GM12872 (cell line): ENCODE measurements at regions not wholly inside any gene's neighbourhood (a gene's known extent, or its start where the extent isn't known, plus 50 kb on each side); places are given as distances from the start of the nearest gene placed in this dataset.

Source experiments
- TF ChIP-seq, protein P1 (sequence below): IDR thresholded peaks from 3 replicates; pipeline ENCODE4 v1.5.1; 2011; ENCODE audit warnings: low read depth, mild to moderate bottlenecking, low read length, moderate library complexity; ENCODE audit not compliant: insufficient read depth

DNA sequence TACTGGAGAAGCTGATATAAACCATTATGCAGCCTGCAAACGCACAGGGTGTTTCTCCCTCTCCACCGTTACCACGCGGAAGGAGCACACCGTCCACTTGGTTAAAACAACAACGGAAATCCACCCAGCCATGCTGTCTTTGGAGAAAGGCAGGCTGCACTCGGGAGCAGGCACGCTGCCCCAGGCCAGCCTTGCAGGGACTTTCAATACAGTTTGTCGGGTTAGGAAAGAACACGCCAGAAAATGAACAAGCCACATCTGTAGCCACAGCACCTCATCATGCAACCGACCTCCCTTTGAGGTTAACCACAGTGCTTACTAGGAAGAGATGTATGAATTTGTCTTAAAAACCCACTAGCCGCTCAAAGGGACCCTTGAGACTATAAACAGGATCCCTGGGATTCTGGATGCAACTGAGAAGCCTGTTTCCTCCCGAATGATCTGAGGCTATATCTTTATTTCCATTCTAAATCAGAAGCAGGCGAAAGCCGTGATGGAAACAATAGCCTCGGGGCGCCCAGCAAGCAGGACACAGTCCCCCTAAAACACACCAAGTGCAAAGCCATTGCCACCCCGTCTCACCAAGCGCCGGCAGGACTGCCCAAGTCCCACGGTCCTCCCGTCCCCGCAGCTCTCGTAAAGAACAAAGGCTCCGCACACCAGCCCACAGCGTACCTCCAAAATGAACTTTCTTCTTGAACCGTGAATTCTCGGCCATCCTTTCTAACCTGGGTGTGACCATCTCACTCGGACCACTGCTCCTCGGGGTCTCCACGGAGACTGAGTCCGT lies 318.9 kb downstream of the CTTN start:
- TF ChIP-seq, protein P1, sequence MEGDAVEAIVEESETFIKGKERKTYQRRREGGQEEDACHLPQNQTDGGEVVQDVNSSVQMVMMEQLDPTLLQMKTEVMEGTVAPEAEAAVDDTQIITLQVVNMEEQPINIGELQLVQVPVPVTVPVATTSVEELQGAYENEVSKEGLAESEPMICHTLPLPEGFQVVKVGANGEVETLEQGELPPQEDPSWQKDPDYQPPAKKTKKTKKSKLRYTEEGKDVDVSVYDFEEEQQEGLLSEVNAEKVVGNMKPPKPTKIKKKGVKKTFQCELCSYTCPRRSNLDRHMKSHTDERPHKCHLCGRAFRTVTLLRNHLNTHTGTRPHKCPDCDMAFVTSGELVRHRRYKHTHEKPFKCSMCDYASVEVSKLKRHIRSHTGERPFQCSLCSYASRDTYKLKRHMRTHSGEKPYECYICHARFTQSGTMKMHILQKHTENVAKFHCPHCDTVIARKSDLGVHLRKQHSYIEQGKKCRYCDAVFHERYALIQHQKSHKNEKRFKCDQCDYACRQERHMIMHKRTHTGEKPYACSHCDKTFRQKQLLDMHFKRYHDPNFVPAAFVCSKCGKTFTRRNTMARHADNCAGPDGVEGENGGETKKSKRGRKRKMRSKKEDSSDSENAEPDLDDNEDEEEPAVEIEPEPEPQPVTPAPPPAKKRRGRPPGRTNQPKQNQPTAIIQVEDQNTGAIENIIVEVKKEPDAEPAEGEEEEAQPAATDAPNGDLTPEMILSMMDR = no peak

DNA sequence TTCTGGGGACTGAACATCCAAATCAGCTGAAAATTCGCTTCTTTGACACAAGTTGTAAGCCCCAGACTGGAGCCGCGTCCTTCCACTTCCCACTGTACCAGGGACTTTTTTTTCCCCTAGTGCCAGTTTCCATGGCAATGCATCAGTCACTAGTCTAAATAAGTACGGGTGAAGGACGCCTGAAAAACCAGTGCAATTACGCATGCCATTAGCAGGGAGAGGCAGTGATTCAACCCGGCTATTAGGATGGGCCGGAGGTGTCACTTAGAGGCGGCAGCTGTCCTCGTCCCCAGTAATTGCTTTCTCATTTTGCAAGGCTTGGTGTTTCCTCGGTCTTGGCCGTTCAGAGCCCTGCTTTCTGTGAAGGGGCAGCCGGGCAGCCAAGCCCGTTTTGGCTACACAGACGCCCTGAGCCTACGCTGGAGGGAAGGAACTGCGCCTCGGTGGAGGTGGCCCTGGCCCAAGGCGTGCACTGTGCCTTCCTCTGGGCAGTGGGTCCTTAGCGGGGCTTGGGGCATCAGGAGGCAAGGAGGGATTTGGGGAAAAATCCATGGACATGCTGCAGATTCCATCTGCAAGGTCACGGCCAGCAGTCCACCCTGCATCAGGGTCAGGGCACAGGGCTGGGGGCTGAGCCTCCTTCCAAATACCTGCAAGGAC lies 319.7 kb downstream of the CTTN start:
- TF ChIP-seq, protein P1 = no peak

DNA sequence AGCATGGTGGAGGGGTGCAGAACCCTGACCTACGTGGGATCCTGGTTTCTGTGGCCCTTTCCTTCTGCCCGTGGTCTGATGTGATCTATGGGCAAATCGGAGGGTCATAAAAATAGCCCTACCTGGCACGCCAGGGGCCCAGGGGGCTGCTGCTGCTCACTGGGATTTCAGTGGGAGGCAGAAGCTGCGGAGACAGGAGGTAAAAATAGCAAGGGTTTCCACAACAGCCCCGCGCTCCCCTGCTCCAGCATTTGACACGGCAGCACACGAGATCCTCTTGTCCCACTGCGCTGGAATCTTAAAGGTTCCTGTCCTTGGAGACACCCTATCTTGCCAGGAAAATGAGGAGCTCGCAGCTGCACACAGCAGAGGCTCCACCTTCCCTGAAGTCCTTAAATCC lies 321.2 kb downstream of the CTTN start:
- TF ChIP-seq, protein P1 = no peak

DNA sequence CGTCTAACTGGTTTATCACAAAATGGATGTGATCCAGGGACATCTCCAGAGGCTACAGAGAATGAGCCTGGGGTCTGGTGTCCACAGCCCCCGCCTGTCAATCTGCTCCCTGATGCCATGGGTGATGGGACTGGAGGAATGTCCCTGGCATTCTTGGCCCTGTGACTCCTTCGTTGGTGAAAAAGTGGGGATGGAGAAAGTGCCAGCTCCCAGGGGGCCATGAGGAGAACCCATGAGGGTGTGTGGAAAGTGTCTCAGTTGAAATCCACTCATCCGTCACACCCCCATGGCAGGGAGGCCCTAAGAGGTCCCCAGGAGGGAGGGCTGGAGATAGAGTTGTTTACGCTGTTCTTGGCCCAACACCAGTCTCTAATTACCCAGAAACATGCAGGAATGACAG lies 322.0 kb downstream of the CTTN start:
- TF ChIP-seq, protein P1 = no peak

DNA sequence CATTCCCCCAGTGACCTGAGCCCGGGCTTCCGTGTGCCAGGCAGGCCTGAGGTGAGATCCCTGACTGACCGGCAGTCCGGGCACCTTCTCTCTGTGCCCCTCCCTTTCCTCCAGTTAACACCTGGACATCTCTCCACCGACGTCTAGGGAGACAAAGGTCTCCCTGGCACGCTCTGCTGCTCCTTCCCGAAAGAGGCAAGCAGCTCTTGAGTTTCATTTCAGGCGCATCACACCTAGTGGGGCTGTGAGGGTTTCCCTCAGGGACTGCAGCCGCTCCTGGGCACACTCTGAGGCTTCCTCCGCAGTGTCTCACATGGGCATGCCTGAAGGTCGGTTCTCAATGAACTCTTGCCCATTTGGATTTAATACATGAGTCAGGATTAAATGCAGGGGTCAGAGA lies 322.7 kb downstream of the CTTN start:
- TF ChIP-seq, protein P1 = no peak

DNA sequence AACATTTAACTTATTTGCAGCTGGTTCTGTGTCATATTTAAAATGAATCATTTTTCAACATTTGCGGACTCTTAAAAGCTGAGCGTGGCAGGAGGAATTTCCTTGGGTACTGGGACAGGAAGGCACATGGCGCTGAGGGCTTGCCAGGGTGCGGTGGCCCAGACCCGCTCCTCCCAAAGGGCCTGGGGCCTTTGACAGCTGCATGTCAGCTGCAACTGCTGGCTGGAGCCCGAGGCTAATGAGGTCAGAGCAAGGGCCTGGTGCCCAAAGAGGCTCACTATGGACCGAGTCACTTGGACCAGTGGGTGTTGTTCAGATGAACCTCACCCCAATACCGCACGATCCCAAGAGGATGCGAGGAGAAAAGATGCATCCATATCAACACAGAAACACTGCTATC lies 326.9 kb downstream of the CTTN start:
- TF ChIP-seq, protein P1 = no peak

DNA sequence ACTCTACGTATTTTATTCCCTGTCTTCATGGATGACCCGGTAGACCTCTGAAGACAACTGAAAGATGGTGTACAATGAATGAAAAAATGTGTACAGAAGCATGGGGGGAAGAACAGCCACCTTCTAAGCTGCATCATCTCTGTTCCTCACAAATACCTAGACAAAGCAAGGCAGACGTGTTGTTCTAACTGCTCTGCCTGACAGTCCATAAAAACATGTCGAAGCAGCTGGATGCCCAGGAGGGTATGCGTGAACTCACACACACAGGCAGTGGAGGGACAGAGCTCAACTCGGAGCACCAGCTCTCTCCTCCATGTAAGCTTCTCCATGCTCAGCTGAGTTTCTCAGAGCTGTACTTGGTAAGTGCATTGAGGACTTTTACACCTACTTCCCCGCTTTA lies 327.4 kb downstream of the CTTN start:
- TF ChIP-seq, protein P1 = no peak
